SK-N-MC (cell line): ENCODE measurements at regions not wholly inside any gene's neighbourhood (a gene's known extent, or its start where the extent isn't known, plus 50 kb on each side); places are given as distances from the start of the nearest gene placed in this dataset.

Source experiments
- EZH2 ChIP-seq: fragments of 200-600 bp; sonication (generic); IDR thresholded peaks from one replicate; pipeline ENCODE4 v1.6.1; 2017; ENCODE audit warnings: antibody characterized with exemption
- POLR2AphosphoS5 ChIP-seq: IDR thresholded peaks from 2 replicates; pipeline ENCODE4 v1.6.1; 2012; ENCODE audit warnings: mild to moderate bottlenecking, low read depth, low read length, borderline replicate concordance

GRCh38 chr10:83765731-83766130 is 373.6 kb upstream of the GHITM start:
- TF ChIP-seq POLR2AphosphoS5 (no peak), EZH2 (no peak)
